PC-3 (cell line): ENCODE measurements at regions not wholly inside any gene's neighbourhood (a gene's known extent, or its start where the extent isn't known, plus 50 kb on each side); places are given as distances from the start of the nearest gene placed in this dataset.
A peak's percentile ranks its signal among the peaks of the same experiment; 100 is the strongest.

ENCODE experiments used
- ATAC-seq: fragments of 200-7000 bp; cut with Tn5 transposase; 2 replicates; pipeline ENCODE4 v1.9.1; 2020; ENCODE audit warnings: mild to moderate bottlenecking, moderate library complexity
- BruUV-seq: library from RNA; stranded (reverse); fragments of 400-500 nt; replicated peaks from 2 replicates; lab custom pipeline; 2021; lab: Mats Ljungman, UMichigan
- CTCF ChIA-PET: fragments of 300-600 bp; sonication (Branson Sonifier 250); formaldehyde crosslinking; loops from one replicate; lab custom pipeline; 2022; ENCODE audit warnings: antibody characterized with exemption; lab: Charles Lee
- POLR2A ChIA-PET: fragments of 300-600 bp; sonication (Branson Sonifier 250); formaldehyde crosslinking; loops from one replicate; lab custom pipeline; 2022; ENCODE audit warnings: antibody characterized with exemption; ENCODE audit not compliant: unreplicated experiment; lab: Charles Lee
- DNase-seq: peaks from one replicate; pipeline ENCODE4 v3.0.0-alpha.2; 2015
- H2AFZ ChIP-seq: fragments of 300-600 bp; sonication (generic); 2 replicates; pipeline ENCODE4 v1.6.0; 2016; ENCODE audit warnings: antibody characterized with exemption, low read length
- H3F3A ChIP-seq: fragments of 300-600 bp; sonication (generic); one replicate; pipeline ENCODE4 v1.6.0; 2017; ENCODE audit warnings: antibody characterized with exemption, low read length, control low read depth, mild to moderate bottlenecking; ENCODE audit not compliant: unreplicated experiment
- H3K27ac ChIP-seq: fragments of 300-600 bp; sonication (generic); 2 replicates; pipeline ENCODE4 v1.5.1; 2016; ENCODE audit warnings: mild to moderate bottlenecking, low read length
- H3K27me3 ChIP-seq: fragments of 300-600 bp; sonication (generic); 2 replicates; pipeline ENCODE4 v1.6.1; 2016; ENCODE audit warnings: low read length, mixed read lengths
- H3K36me3 ChIP-seq: fragments of 300-600 bp; sonication (generic); 2 replicates; pipeline ENCODE4 v1.6.1; 2016; ENCODE audit warnings: low read depth, mixed run types, low read length, mixed read lengths
- H3K4me1 ChIP-seq: fragments of 300-600 bp; sonication (generic); 2 replicates; pipeline ENCODE4 v1.5.1; 2016; ENCODE audit warnings: low read length; ENCODE audit not compliant: insufficient read depth
- H3K4me2 ChIP-seq: fragments of 300-600 bp; sonication (generic); 2 replicates; pipeline ENCODE4 v1.6.0; 2016; ENCODE audit warnings: low read length
- H3K4me3 ChIP-seq: fragments of 300-600 bp; sonication (generic); 2 replicates; pipeline ENCODE4 v1.5.1; 2016; ENCODE audit warnings: mild to moderate bottlenecking, low read length, mixed read lengths
- H3K79me2 ChIP-seq: fragments of 300-600 bp; sonication (generic); 2 replicates; pipeline ENCODE4 v1.6.1; 2017; ENCODE audit warnings: low read length, mixed read lengths
- H3K9ac ChIP-seq: fragments of 300-600 bp; sonication (generic); 2 replicates; pipeline ENCODE4 v1.6.0; 2016; ENCODE audit warnings: mild to moderate bottlenecking, low read length
- H3K9me2 ChIP-seq: fragments of 300-600 bp; sonication (generic); replicated peaks from 2 replicates; pipeline ENCODE4 v1.6.1; 2016; ENCODE audit warnings: mixed run types, low read length, mixed read lengths
- H3K9me3 ChIP-seq: fragments of 300-600 bp; sonication (generic); 2 replicates; pipeline ENCODE4 v1.6.1; 2016; ENCODE audit warnings: low read length, mixed read lengths
- H4K20me1 ChIP-seq: fragments of 300-600 bp; sonication (generic); 2 replicates; pipeline ENCODE4 v1.6.1; 2016; ENCODE audit warnings: low read length, mixed read lengths
- EZH2 ChIP-seq: fragments of 300-600 bp; sonication (generic); IDR thresholded peaks from one replicate; pipeline ENCODE4 v1.6.1; 2017; ENCODE audit warnings: antibody characterized with exemption, mild to moderate bottlenecking, low read length; ENCODE audit not compliant: unreplicated experiment
- EZH2phosphoT487 ChIP-seq: fragments of 300-600 bp; sonication (generic); IDR thresholded peaks from 2 replicates; pipeline ENCODE4 v1.6.1; 2018; ENCODE audit warnings: mild to moderate bottlenecking, antibody characterized with exemption, low read length, borderline replicate concordance
- intact Hi-C: fragments of 100-400 bp; cut with micrococcal nuclease; formaldehyde crosslinking; loops from 2 replicates; pipeline ENCODE4 v1.9.0; 2023
- TF ChIP-seq, protein P1 (sequence below): fragments of 300-600 bp; sonication (generic); conservative IDR thresholded peaks from 2 replicates; pipeline ENCODE4 v1.5.1; 2017; ENCODE audit warnings: antibody characterized with exemption, low read depth, mild to moderate bottlenecking, low read length

- Histone ChIP-seq H3K9ac (no peak overlapping the region), H3K27ac (no peak overlapping the region), H3K36me3 (no peaks in the 10 kb centered on the region), H3F3A (no peaks in the 10 kb centered on the region), H3K4me1 (no peaks in the 10 kb centered on the region), H3K27me3 (no peaks in the 10 kb centered on the region), H3K4me2 (no peak overlapping the region), H3K9me3 (no peaks in the 10 kb centered on the region), H4K20me1 (no peaks in the 10 kb centered on the region), H2AFZ (no peak overlapping the region), H3K79me2 (no peaks in the 10 kb centered on the region), H3K9me2 (no peaks in the 10 kb centered on the region), H3K4me3 (no peak overlapping the region)
- CTCF ChIA-PET, result no interaction called here
- ATAC-seq (no peak), DNase-seq (peak; percentile 14)
- POLR2A ChIA-PET, result no interaction called here
- TF ChIP-seq, protein P1, sequence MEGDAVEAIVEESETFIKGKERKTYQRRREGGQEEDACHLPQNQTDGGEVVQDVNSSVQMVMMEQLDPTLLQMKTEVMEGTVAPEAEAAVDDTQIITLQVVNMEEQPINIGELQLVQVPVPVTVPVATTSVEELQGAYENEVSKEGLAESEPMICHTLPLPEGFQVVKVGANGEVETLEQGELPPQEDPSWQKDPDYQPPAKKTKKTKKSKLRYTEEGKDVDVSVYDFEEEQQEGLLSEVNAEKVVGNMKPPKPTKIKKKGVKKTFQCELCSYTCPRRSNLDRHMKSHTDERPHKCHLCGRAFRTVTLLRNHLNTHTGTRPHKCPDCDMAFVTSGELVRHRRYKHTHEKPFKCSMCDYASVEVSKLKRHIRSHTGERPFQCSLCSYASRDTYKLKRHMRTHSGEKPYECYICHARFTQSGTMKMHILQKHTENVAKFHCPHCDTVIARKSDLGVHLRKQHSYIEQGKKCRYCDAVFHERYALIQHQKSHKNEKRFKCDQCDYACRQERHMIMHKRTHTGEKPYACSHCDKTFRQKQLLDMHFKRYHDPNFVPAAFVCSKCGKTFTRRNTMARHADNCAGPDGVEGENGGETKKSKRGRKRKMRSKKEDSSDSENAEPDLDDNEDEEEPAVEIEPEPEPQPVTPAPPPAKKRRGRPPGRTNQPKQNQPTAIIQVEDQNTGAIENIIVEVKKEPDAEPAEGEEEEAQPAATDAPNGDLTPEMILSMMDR, result no peak
- no peak for TF ChIP-seq EZH2
- intact Hi-C loops, result no loop called here
- no TSS peak for BruUV-seq
Measured at GRCh38 chr18:28884304-28884703, 707.4 kb upstream of the CDH2 start.

DNA sequence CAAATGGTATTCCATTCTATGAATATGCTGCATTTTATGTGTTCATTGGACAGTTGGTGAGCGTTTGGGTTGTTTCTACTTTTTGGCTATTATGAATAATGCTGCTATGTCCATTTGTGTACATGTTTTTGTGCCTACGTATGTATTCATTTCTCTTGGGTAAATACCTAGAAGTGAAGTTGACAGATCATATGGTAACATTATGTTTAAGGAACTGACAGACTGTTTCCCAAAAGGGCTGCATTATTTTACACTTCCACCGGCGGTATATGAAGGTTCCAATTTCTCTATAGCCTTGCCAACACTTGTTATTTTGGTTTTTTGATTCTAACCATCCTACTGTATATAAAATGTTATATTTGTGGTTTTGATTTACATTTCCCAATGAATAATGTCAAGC lies 703.9 kb upstream of the CDH2 start:
- H3K9me3 ChIP-seq, result no peaks in the 10 kb centered on the region

DNA sequence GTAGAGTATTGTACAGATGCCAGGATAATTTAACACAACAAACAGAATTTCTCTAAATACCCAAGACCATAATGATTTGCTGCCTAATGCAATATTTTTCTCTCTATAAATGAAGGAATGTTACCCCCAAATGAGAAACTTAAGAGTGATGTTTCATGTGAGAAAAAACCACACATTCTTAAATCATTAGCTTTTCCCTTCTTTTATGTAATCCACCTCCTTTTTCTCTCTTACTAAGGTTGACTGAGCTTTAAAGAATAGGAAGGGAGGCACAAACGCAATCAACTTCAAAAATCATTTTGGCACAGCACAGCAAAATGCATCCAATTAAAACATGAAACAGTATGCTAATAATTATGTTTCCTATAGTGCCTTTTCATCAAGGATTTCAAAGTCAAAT lies 698.1 kb upstream of the CDH2 start:
- Histone ChIP-seq H3K4me2 (no peak overlapping the region), H4K20me1 (no peaks in the 10 kb centered on the region), H3K27ac (no peak overlapping the region), H3F3A (no peaks in the 10 kb centered on the region), H3K4me1 (no peaks in the 10 kb centered on the region), H3K9ac (no peak overlapping the region), H3K9me2 (no peaks in the 10 kb centered on the region), H3K4me3 (no peak overlapping the region), H3K79me2 (no peaks in the 10 kb centered on the region), H3K27me3 (no peaks in the 10 kb centered on the region), H3K36me3 (no peaks in the 10 kb centered on the region), H3K9me3 (no peaks in the 10 kb centered on the region), H2AFZ (no peak overlapping the region)
- TF ChIP-seq EZH2 (no peak), EZH2phosphoT487 (no peak)
- TF ChIP-seq, protein P1, result no peak
- DNase-seq (no peak), ATAC-seq (no peak)
- intact Hi-C loops, result no loop called here
- POLR2A ChIA-PET, result no interaction called here
- no TSS peak for BruUV-seq
- CTCF ChIA-PET, result no interaction called here

More for the DNA sequence above, 703.9 kb upstream of the CDH2 start:
- no peak for ATAC-seq
- Histone ChIP-seq H3K4me1 (no peaks in the 10 kb centered on the region), H3K79me2 (no peaks in the 10 kb centered on the region), H2AFZ (no peak overlapping the region), H3K27me3 (no peaks in the 10 kb centered on the region), H3K4me2 (no peak overlapping the region), H3K27ac (no peak overlapping the region), H3K9ac (no peak overlapping the region), H3K4me3 (no peak overlapping the region), H4K20me1 (no peaks in the 10 kb centered on the region), H3F3A (no peaks in the 10 kb centered on the region), H3K36me3 (no peaks in the 10 kb centered on the region), H3K9me2 (no peaks in the 10 kb centered on the region)
- TF ChIP-seq EZH2 (no peak), EZH2phosphoT487 (no peak)
- TF ChIP-seq, protein P1, result no peak
- no TSS peak for BruUV-seq
- no peak for DNase-seq
- intact Hi-C loops, result no loop called here
- ChIA-PET POLR2A (no interaction called here), CTCF (no interaction called here)
